DND-41 (cell line): ENCODE measurements at regions not wholly inside any gene's neighbourhood (a gene's known extent, or its start where the extent isn't known, plus 50 kb on each side); places are given as distances from the start of the nearest gene placed in this dataset.

Source experiments
- CTCF ChIP-seq: IDR thresholded peaks from 2 replicates; pipeline ENCODE4 v1.5.1; 2012; ENCODE audit warnings: borderline replicate concordance, low read length, moderate library complexity, mild to moderate bottlenecking; ENCODE audit not compliant: poor library complexity, severe bottlenecking; ENCODE audit errors: extremely low read depth
- EZH2 ChIP-seq: IDR thresholded peaks from 3 replicates; pipeline ENCODE4 v1.6.1; 2012; ENCODE audit warnings: borderline replicate concordance, low read depth, mild to moderate bottlenecking, moderate library complexity, low read length, inconsistent platforms; ENCODE audit not compliant: severe bottlenecking

GRCh38 chr5:147036691-147037245, 158.2 kb upstream of the PPP2R2B start:
- TF ChIP-seq EZH2 (no peak), CTCF (no peak)
